Upper lobe of left lung (tissue), 4 donors: ENCODE measurements at regions not wholly inside any gene's neighbourhood (a gene's known extent, or its start where the extent isn't known, plus 50 kb on each side); places are given as distances from the start of the nearest gene placed in this dataset.

Experiments
- EP300 ChIP-seq, 4 donors: sonication (generic); formaldehyde crosslinking; IDR thresholded peaks; one replicate each; pipeline ENCODE4 v1.5.1; 2017; ENCODE audit warnings: antibody characterized with exemption in 4 of 4, control low read depth in 2 of 4
- POLR2A ChIP-seq, 4 donors: fragments of 450-650 bp; IDR thresholded peaks; one replicate each; pipeline ENCODE4 v1.5.1; 2016 to 2017; ENCODE audit warnings: antibody characterized with exemption in 4 of 4, mild to moderate bottlenecking in 2 of 4
- POLR2AphosphoS5 ChIP-seq, 2 donors: sonication (generic); formaldehyde crosslinking; IDR thresholded peaks; one replicate each; pipeline ENCODE4 v1.5.1; 2017; ENCODE audit warnings: antibody characterized with exemption in 2 of 2
- TF ChIP-seq, protein P1 (sequence below), 6 experiments: fragments of 450-650 bp in 4 of 6; fragments of 200-600 bp in 2 of 6; sonication (generic) in 2 of 6; IDR thresholded peaks; one replicate each; pipeline ENCODE4 v1.5.1; 2016 to 2019; ENCODE audit warnings: antibody characterized with exemption in 6 of 6

- TF ChIP-seq, protein P1, sequence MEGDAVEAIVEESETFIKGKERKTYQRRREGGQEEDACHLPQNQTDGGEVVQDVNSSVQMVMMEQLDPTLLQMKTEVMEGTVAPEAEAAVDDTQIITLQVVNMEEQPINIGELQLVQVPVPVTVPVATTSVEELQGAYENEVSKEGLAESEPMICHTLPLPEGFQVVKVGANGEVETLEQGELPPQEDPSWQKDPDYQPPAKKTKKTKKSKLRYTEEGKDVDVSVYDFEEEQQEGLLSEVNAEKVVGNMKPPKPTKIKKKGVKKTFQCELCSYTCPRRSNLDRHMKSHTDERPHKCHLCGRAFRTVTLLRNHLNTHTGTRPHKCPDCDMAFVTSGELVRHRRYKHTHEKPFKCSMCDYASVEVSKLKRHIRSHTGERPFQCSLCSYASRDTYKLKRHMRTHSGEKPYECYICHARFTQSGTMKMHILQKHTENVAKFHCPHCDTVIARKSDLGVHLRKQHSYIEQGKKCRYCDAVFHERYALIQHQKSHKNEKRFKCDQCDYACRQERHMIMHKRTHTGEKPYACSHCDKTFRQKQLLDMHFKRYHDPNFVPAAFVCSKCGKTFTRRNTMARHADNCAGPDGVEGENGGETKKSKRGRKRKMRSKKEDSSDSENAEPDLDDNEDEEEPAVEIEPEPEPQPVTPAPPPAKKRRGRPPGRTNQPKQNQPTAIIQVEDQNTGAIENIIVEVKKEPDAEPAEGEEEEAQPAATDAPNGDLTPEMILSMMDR (IDR thresholded peaks at IDR 0.05), result no peak
- TF ChIP-seq POLR2A (IDR thresholded peaks at IDR 0.05) (no peak), EP300 (IDR thresholded peaks at IDR 0.05) (no peak), POLR2AphosphoS5 (IDR thresholded peaks at IDR 0.05) (no peak)
Observed at GRCh38 chr2:186380805-186381204, 105.3 kb upstream of the ZC3H15 start.
